Caco-2 (cell line): ENCODE measurements at regions not wholly inside any gene's neighbourhood (a gene's known extent, or its start where the extent isn't known, plus 50 kb on each side); places are given as distances from the start of the nearest gene placed in this dataset.

Source experiments
- BruUV-seq: library from RNA; stranded (reverse); fragments of 400-500 nt; replicated peaks from 2 replicates; lab custom pipeline; 2021; lab: Mats Ljungman, UMichigan
- CTCF ChIA-PET: fragments of 300-600 bp; sonication (Branson Sonifier 250); formaldehyde crosslinking; loops from one replicate; lab custom pipeline; 2022; ENCODE audit warnings: antibody characterized with exemption; lab: Charles Lee
- POLR2A ChIA-PET: fragments of 300-600 bp; sonication (Branson Sonifier 250); formaldehyde crosslinking; loops from one replicate; lab custom pipeline; 2022; ENCODE audit warnings: antibody characterized with exemption; lab: Charles Lee
- DNase-seq, 2 experiments: peaks; one replicate each; pipeline versions ENCODE4 v3.0.0 to v3.0.0-alpha.2; 2020 to 2022
- H3K27me3 ChIP-seq: replicated peaks from 2 replicates; pipeline ENCODE4 v1.6.0; 2011; ENCODE audit warnings: low read length; ENCODE audit not compliant: control insufficient read depth, insufficient read depth
- H3K36me3 ChIP-seq: 2 replicates; pipeline ENCODE4 v1.5.1; 2011; ENCODE audit warnings: low read length; ENCODE audit not compliant: control insufficient read depth, insufficient read depth
- H3K4me1 ChIP-seq: fragments of 250-450 bp; sonication (Bioruptor Pico); 2 replicates; pipeline ENCODE4 v1.5.1; 2020; ENCODE audit warnings: mild to moderate bottlenecking
- H3K4me3 ChIP-seq: 2 replicates; pipeline ENCODE4 v1.5.1; 2011; ENCODE audit warnings: low read depth, mild to moderate bottlenecking, control low read depth, low read length
- H3K9me3 ChIP-seq: fragments of 250-450 bp; sonication (Bioruptor Pico); 2 replicates; pipeline ENCODE4 v1.5.1; 2020; ENCODE audit warnings: mild to moderate bottlenecking, moderate library complexity
- H3K27ac Mint-ChIP-seq: one replicate; pipeline ENCODE4 v1.8.0; 2022; ENCODE audit warnings: mixed read lengths; ENCODE audit not compliant: unreplicated experiment
- H3K27me3 Mint-ChIP-seq: one replicate; pipeline ENCODE4 v1.8.0; 2022; ENCODE audit warnings: mixed read lengths; ENCODE audit not compliant: insufficient read depth, unreplicated experiment
- H3K36me3 Mint-ChIP-seq: one replicate; pipeline ENCODE4 v1.8.0; 2022; ENCODE audit warnings: mild to moderate bottlenecking, mixed read lengths; ENCODE audit not compliant: insufficient read depth, unreplicated experiment
- H3K4me1 Mint-ChIP-seq: one replicate; pipeline ENCODE4 v1.8.0; 2022; ENCODE audit warnings: low read depth, mixed read lengths; ENCODE audit not compliant: unreplicated experiment
- H3K4me3 Mint-ChIP-seq: one replicate; pipeline ENCODE4 v1.8.0; 2022; ENCODE audit warnings: mild to moderate bottlenecking, moderate library complexity, mixed read lengths; ENCODE audit not compliant: unreplicated experiment
- H3K9me3 Mint-ChIP-seq: one replicate; pipeline ENCODE4 v1.8.0; 2022; ENCODE audit warnings: mixed read lengths; ENCODE audit not compliant: unreplicated experiment
- intact Hi-C: fragments of 100-400 bp; cut with micrococcal nuclease; formaldehyde crosslinking; loops from one replicate; pipeline ENCODE4 v1.10.0; 2022; ENCODE audit not compliant: unreplicated experiment
- TF ChIP-seq, protein P1 (sequence below), 2 experiments: fragments of 200-600 bp in 1 of 2; IDR thresholded peaks; 1 replicate in 1 of 2; 2 replicates in 1 of 2; pipeline versions ENCODE4 v1.5.1 to v1.8.0; 2011 to 2022; ENCODE audit warnings: antibody characterized with exemption in 1 of 2, control low read depth in 1 of 2, inconsistent platforms in 1 of 2, low read depth in 1 of 2, low read length in 1 of 2, mild to moderate bottlenecking in 1 of 2, moderate library complexity in 1 of 2; ENCODE audit not compliant: insufficient read depth in 1 of 2, severe bottlenecking in 1 of 2, unreplicated experiment in 1 of 2

DNA sequence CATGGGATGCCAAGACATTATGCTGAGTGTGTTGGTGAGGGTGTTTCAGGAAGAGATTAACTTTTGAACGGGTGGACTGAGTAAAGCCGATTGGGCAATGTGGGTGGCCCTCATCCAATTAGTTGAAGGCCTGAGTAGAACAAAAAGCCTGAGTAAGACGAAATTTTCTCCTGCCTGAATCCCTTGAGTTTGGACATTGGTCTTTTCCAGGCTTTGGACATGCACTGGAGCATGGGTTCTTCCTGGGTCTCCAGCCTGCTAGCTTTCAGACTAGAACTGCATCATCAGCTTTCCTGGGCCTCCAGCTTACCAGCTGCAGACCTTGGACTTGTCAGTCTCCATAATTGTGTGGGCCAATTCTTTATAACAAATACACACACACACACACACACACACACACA lies 63.6 kb downstream of the NIBAN1 start:
- intact Hi-C loops, result no loop called here
- POLR2A ChIA-PET, result interaction anchor here (0.5 kb wide), 1 partner anchor 64 kb away, joined by 3 read pairs; no protein-coding TSS in a partner anchor
- no peaks in the 10 kb centered on the region for H3K9me3 Mint-ChIP-seq

DNA sequence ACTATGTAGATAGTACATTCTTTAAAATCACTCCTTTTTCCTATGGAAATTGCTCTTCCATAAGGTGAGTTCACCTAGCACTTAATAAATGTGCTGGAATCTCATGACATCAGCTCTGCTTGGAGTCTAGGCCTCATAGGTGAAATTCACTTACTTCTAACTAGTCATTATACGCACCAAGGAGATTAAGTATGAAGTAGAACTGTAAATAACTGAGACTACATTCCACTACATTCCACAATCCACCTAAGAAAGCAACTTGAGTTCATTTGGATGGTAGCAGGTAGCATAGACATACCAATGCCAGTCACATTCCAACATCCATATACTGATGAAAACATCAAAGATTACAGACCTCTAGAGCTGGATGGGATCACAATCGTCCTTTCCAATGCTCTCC lies 64.3 kb downstream of the NIBAN1 start:
- no peaks in the 10 kb centered on the region for H3K27me3 Mint-ChIP-seq
- CTCF ChIA-PET, result no interaction called here
- TF ChIP-seq, protein P1, sequence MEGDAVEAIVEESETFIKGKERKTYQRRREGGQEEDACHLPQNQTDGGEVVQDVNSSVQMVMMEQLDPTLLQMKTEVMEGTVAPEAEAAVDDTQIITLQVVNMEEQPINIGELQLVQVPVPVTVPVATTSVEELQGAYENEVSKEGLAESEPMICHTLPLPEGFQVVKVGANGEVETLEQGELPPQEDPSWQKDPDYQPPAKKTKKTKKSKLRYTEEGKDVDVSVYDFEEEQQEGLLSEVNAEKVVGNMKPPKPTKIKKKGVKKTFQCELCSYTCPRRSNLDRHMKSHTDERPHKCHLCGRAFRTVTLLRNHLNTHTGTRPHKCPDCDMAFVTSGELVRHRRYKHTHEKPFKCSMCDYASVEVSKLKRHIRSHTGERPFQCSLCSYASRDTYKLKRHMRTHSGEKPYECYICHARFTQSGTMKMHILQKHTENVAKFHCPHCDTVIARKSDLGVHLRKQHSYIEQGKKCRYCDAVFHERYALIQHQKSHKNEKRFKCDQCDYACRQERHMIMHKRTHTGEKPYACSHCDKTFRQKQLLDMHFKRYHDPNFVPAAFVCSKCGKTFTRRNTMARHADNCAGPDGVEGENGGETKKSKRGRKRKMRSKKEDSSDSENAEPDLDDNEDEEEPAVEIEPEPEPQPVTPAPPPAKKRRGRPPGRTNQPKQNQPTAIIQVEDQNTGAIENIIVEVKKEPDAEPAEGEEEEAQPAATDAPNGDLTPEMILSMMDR (IDR thresholded peaks at IDR 0.05; ENCODE audit: insufficient read depth in 1 of 2, low read depth in 1 of 2, low read length in 1 of 2, severe bottlenecking in 1 of 2, unreplicated experiment in 1 of 2), result no peak
- POLR2A ChIA-PET, result interaction anchor here (0.5 kb wide), 1 partner anchor 65 kb away, joined by 3 read pairs; no protein-coding TSS in a partner anchor
- Histone ChIP-seq H3K9me3 (peaks cover 4% of the 10 kb centered on the region; the same call in 1 of the 2 replicates), H3K4me1 (peaks cover 26% of the 10 kb centered on the region), H3K4me3 (no peak overlapping the region), H3K27me3 (no peaks in the 10 kb centered on the region), H3K36me3 (no peaks in the 10 kb centered on the region)
- no peak for DNase-seq
- no peak overlapping the region for H3K27ac Mint-ChIP-seq
- no peaks in the 10 kb centered on the region for H3K9me3 Mint-ChIP-seq
- intact Hi-C loops, result no loop called here
- H3K4me1 Mint-ChIP-seq, result peaks cover 8% of the 10 kb centered on the region
- BruUV-seq, result no TSS peak
- no peak overlapping the region for H3K4me3 Mint-ChIP-seq
- peaks cover 6% of the 10 kb centered on the region for H3K36me3 Mint-ChIP-seq

More for the DNA sequence above, 63.6 kb downstream of the NIBAN1 start:
- H3K4me3 ChIP-seq, result no peak overlapping the region
- no TSS peak for BruUV-seq
- CTCF ChIA-PET, result no interaction called here
- DNase-seq, result no peak
- H3K4me1 ChIP-seq, result peaks cover 19% of the 10 kb centered on the region
- H3K27ac Mint-ChIP-seq, result no peak overlapping the region
- H3K27me3 Mint-ChIP-seq, result no peaks in the 10 kb centered on the region
- no peak overlapping the region for H3K4me3 Mint-ChIP-seq
- no peaks in the 10 kb centered on the region for H3K27me3 ChIP-seq
- TF ChIP-seq, protein P1 (IDR thresholded peaks at IDR 0.05; ENCODE audit: insufficient read depth in 1 of 2, low read depth in 1 of 2, low read length in 1 of 2, severe bottlenecking in 1 of 2, unreplicated experiment in 1 of 2), result no peak
- peaks cover under 1% of the 10 kb centered on the region for H3K4me1 Mint-ChIP-seq
- peaks cover under 1% of the 10 kb centered on the region for H3K36me3 Mint-ChIP-seq
- H3K36me3 ChIP-seq, result no peaks in the 10 kb centered on the region
- H3K9me3 ChIP-seq, result no peaks in the 10 kb centered on the region

DNA sequence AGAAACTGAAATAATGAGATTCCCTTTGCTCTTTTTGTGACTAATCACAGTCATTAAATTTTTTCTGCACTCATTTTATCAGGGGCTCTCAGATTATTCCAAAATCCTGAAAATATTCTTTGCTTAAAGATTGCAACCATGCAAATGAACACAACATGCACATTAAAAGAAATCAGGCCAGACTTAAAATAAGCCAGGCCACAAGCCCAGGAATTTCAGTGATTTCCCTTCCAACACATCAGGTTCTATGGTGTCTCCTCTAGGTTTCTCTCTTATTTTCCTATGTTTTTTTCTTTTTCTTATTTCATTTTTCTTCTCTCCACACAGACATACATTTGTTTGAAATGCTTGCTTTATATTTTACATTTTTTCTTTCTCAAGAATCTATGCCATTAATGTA lies 65.3 kb downstream of the NIBAN1 start:
- TF ChIP-seq, protein P1 (IDR thresholded peaks at IDR 0.05; ENCODE audit: insufficient read depth in 1 of 2, low read depth in 1 of 2, low read length in 1 of 2, severe bottlenecking in 1 of 2, unreplicated experiment in 1 of 2), result no peak
- intact Hi-C loops, result loop anchor here (5.0 kb wide), 1 partner anchor 72 kb away; no protein-coding TSS in a partner anchor
- Mint-ChIP-seq H3K36me3 (peaks cover 6% of the 10 kb centered on the region), H3K4me1 (peaks cover 17% of the 10 kb centered on the region), H3K27me3 (no peaks in the 10 kb centered on the region), H3K9me3 (peaks cover 8% of the 10 kb centered on the region), H3K27ac (no peak overlapping the region), H3K4me3 (no peak overlapping the region)
- no TSS peak for BruUV-seq
- POLR2A ChIA-PET, result no interaction called here
- Histone ChIP-seq H3K4me1 (peaks cover 32% of the 10 kb centered on the region), H3K9me3 (peaks cover 12% of the 10 kb centered on the region; the same call in 1 of the 2 replicates), H3K36me3 (no peaks in the 10 kb centered on the region), H3K4me3 (no peak overlapping the region), H3K27me3 (no peaks in the 10 kb centered on the region)
- CTCF ChIA-PET, result no interaction called here
- no peak for DNase-seq
